GM18907 (cell line): ENCODE measurements at regions not wholly inside any gene's neighbourhood (a gene's known extent, or its start where the extent isn't known, plus 50 kb on each side); places are given as distances from the start of the nearest gene placed in this dataset.

ENCODE experiments used
- ATAC-seq: cut with Tn5 transposase; IDR thresholded peaks from one replicate; pipeline ENCODE4 v1.9.1; 2021; ENCODE audit warnings: mild to moderate bottlenecking, moderate library complexity; ENCODE audit not compliant: unreplicated experiment

GRCh38 chr3:30510596-30510995 lies 95.8 kb upstream of the TGFBR2 start:
- ATAC-seq = no peak

DNA sequence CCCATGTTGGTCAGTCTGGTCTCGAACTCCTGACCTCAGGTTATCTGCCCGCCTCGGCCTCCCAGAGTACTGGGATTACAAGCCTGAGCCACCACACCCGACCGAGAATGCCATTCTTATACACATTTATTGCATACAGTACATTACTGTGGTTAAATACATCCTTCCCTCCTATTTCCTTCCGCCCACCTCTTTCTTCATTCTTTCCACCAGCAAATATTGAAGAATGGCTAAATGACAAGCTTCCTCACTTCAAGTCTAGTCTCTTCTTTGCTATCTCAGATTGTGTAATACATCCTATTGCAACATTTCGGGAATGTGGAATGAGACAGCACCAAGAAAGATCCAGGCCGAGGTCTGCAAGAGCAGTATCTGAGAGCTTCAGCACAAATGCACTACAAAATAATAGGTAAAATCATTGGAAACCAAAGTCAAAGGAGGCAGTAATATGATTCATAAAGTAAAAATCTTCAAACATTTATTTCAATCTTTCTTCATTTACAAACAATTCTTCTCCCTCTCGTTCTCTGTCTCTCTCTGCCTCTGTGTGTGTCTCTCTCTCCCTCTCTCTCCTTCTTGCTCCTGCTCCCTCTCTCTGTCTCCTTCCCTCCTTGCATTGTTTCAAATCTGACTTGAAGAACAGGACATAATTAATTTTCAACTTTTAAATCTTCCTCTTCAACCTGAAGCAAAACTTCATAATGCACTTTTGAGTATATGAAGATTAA lies 94.7 kb upstream of the TGFBR2 start:
- no peak for ATAC-seq

DNA sequence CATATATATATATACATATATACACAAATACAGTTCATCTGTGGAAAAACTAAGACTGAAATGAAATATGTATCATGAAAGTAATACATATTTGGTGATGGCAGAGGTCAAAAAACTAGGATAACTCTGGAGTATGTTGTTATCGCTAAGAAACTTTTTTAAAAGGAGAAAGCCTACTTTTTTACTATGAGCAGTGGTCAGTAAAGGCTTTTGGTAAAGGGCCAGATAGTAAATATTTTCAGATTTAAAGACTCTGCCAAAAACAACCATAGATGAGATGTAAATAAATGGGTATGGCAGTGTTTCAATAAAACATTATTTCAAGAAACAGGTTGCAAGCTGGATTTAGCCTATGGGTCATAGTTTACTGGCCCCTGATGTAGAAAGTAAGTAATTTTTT lies 93.8 kb upstream of the TGFBR2 start:
- ATAC-seq = no peak

DNA sequence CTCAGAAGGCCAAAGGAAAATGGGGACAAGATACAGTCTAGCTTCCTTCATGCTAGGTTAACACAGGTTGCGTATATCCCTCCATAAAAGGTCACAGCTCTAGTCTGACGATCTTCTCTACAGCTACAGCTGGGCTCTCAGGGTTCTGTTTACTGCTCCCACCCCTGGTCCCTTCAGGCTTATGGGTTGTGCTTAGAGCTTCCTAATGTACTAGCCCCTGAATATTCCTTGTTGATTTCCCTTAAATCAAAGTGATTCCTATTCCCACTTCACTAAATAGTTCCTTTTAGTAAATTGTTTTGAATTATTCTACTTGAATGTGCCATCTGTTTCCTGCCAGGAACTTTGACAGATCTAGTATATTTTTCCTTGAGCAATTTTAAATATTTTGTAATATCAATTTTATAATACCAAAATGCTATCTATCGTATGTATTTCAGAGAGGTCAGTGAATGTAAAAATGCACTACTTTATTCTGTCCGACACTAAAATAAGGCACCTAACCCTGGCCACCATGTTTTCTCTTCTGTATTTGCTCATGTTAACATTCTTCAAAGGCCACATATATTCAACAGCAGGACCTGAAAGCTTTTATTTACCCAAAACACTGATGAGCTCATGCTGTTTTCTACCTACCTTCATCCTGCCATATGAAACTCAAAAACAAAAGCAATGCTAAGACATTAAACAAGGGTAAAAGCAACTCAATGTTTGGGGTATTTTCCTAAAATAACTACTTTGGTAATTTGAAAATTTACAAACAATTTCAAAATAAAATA lies 92.8 kb upstream of the TGFBR2 start:
- ATAC-seq = no peak

- no peak for ATAC-seq
Observed at GRCh38 chr3:30516238-30516637, 90.2 kb upstream of the TGFBR2 start.

DNA sequence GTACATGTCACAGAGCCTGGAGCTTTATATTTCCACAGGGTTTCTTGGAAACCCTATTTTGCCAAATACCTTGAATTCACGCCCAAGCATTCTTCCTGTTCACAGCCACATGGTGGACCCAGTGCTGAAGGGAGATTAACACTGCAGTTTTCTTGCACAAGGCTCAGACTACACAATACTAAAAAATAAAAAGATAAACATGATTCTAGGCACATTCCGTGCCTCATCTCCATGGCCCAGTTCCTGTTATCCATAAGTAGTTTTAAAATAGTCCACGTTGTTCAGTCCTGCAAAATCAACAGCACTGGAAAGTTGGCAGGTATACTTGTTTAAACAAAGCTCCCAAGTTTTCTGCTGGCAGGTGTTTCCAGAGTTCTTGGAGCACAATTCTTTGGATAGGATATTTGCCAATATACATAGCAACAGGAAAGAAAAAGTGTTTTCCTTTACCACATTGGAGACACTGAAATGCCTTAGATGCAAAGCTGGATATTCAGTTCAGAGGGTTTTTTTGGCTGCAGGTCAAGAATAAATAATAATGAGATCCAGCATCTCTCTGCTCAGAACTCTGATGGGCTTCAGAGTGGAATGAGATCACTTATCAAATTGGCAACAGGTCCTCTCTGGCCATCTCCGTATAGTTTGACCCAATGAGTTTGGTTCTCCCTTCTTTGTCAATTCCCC lies 88.1 kb upstream of the TGFBR2 start:
- no peak for ATAC-seq

DNA sequence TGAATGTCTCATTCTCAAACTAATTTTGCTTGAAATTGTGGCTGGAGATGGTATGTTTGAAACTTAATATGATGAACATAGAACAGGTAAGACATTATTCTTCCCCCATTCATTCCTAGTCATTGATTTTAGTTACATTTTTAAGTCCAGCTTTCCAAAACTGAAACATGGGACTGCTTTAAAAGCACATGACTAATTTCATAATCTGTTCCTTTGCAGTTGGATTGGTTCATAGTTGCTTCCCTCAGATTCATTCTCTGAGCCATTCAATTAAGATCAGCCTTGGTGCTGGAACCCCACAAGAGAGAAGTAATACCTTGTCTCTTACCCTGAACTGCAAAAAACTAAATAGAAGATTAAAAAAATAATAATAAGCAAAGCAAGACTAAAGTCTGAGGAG lies 87.5 kb upstream of the TGFBR2 start:
- ATAC-seq = no peak

- ATAC-seq = no peak
Observed at GRCh38 chr3:30520699-30521098, 85.7 kb upstream of the TGFBR2 start.

GRCh38 chr3:30521156-30521715 lies 85.2 kb upstream of the TGFBR2 start:
- ATAC-seq = no peak

DNA sequence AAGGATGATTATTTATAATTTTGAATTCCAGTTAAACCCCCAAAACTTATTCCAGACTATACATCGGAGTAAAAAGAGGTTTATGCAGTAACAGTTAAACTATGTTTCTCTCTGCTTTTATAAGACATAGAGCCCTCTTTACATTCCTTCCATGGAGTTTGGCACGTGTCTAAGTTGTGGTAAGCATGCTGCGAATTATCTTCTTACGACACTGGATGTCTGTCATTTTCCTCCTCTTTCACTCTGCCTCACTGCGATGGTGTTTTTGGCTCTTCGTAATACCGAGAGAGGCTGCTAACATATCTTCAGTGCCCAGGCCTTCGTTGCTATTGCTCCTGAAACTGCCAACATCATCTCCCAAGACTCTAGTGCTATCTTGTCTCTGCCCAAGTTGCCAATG lies 83.9 kb upstream of the TGFBR2 start:
- no peak for ATAC-seq

DNA sequence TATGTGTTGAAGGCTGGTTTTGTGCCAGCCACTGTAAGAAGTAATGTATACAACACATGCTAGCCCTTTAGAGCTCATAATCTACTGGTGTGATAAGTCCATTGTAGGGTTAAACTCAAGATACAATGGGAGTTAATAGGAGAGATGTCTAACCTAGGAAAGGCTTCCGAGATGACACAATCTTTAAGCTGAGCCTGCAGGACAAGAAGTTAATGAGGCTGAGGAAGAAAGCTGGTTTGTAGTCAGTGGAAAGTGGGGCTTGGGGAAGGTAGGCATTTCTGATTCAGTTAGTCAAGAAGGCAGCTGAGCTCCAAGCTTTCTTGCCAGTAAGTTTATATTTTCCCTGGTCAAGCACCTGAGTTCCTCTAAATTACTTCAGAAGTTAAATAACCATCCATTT lies 83.0 kb upstream of the TGFBR2 start:
- no peak for ATAC-seq

- ATAC-seq = no peak
Observed at GRCh38 chr3:30524357-30525040, 81.9 kb upstream of the TGFBR2 start.

DNA sequence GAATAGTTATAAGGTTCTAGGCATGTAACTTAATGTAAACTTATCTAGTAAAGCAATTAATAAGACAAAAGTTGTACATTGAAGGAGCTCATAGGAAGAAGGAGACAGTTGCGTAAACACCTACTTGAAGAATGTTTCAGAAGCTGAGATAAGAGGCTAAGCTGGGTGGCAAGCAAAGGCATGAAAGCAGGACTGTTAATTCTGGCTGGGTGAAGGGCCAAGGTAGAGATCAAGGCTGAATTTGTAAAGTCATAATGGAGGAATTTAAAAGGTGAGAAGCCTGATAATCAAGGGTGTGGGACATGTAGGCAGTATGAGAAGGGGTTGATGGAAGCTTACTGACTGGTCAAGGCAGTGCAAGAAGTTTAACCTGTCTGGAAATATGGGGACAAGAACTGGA lies 80.4 kb upstream of the TGFBR2 start:
- no peak for ATAC-seq

DNA sequence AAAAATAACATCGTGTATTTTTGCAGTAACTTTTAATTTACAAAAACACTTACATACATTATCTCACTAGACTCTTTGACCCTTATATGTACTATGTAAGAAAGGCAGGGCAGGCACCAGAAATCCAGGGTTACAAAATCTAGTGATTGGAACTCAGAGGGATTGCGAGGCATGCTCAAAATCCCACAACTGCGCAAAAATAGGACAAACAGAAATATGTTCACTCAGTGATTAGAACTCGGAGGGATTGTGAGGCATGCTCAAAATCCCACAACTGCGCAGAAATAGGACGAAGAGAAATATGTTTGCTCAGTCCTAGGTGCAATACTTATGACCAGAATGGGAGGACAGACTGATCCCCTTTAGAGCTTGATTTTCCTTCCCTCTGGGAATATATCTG lies 79.2 kb upstream of the TGFBR2 start:
- no peak for ATAC-seq

DNA sequence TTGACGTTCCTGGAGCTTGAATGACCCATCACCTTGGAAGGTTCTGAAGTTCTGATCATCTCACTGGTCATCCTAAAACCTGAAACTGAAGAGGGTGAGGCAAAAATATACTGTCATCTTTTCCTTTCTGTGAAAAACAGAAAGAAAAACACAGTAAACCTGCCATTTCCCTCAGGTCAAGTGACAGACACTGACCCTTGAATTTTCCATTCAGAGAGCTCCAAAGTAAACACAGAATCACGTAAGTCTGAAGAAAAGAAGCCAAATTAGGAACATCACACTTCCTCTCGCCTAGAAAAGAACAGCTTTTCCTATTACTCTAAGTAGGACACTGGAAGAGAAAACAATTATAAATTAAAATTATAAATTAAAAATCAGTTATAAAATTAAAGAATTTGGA lies 78.7 kb upstream of the TGFBR2 start:
- no peak for ATAC-seq

DNA sequence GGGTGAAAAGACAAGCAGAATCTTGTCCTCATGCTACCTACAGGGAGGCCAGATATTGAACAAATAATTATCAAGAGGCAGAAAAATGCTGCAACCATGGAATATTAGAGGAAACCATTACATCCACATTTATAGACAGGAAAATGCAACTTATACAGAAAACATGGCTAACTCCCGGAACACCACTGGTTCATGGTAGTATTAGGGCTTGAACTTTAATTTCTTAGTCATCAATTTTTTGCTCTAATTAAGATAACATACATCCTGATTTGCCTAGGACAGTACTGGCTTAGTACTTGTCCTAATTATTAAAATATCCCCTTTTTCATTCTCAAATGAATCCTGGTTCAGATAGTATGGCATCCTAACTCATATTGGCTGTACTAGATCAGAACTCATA lies 76.3 kb upstream of the TGFBR2 start:
- no peak for ATAC-seq

DNA sequence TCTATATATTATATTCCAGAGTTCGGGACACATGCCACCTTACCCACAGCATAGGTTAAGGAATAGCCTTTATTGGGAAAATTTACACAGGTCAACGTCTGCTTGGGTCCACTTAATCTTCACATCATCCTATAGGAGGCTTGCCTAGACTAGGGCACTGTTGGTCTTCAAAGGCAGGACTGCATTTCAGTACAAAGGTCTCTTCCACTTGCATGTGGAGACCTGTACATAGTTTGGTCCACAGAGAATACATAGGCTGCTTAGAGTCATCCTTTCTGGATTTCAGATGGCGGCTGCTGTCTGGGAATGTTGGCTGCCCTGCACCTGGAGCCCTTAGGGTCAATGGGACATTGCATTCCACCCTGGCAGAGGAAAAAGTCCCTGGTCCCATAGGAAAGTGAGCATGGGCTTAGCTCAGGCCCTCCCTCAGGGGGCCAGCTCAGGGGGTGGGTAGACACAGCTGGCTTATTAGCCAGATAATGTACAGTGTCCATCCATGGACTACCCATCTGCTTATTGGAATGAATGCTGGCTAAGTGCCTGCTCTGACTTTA lies 75.3 kb upstream of the TGFBR2 start:
- ATAC-seq = no peak

DNA sequence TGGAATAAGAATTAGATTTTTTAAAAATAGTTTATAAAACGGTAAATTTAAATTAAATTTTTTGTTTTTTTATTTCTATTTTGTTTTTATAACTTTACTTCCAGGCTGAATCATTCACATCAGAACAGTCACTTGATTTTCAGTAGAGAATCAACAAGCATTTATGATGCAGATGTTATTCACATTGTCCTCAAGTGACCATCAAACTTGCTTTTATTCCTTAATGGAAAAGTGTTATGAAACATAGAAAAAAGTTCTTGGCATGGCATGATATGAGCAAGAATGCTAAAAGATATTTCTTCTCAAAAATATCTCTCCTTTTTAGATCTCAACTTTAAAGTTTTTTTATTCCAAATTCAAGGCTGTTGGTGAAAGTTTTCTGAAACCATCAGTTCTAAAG lies 70.9 kb upstream of the TGFBR2 start:
- no peak for ATAC-seq

GRCh38 chr3:30538791-30539190 lies 67.6 kb upstream of the TGFBR2 start:
- ATAC-seq = no peak

GRCh38 chr3:30539206-30539605 lies 67.2 kb upstream of the TGFBR2 start:
- no peak for ATAC-seq

GRCh38 chr3:30539772-30540171 lies 66.6 kb upstream of the TGFBR2 start:
- no peak for ATAC-seq
